ENCODE measurements at regions not wholly inside any gene's neighbourhood (a gene's known extent, or its start where the extent isn't known, plus 50 kb on each side); places are given as distances from the start of the nearest gene placed in this dataset.

GRCh38 chr2:9693196-9693491 lies 62.3 kb upstream of the YWHAQ start:
- TF ChIP-seq CTCF (IDR thresholded peaks at IDR 0.05; ENCODE audit: control extremely low read depth, extremely low read depth, low read depth, missing control alignments), result no peak
- no peak for DNase-seq (ENCODE audit: extremely low spot score)
- ChIA-PET CTCF (no interaction called here), POLR2A (no interaction called here)

GRCh38 chr2:9693646-9694045 lies 62.8 kb upstream of the YWHAQ start:
- no peak for DNase-seq (ENCODE audit: extremely low spot score)
- no peak for TF ChIP-seq CTCF (IDR thresholded peaks at IDR 0.05; ENCODE audit: control extremely low read depth, extremely low read depth, low read depth, missing control alignments)
- POLR2A ChIA-PET, result no interaction called here
- CTCF ChIA-PET, result no interaction called here

- no peak for TF ChIP-seq CTCF (IDR thresholded peaks at IDR 0.05; ENCODE audit: control extremely low read depth, extremely low read depth, low read depth, missing control alignments)
- CTCF ChIA-PET, result interaction anchor here (1.4 kb wide), 1 partner anchor 12 kb away, joined by 4 read pairs; no protein-coding TSS in a partner anchor
- POLR2A ChIA-PET, result no interaction called here
- no peak for DNase-seq (ENCODE audit: extremely low spot score)
These were observed 64.0 kb upstream of the YWHAQ start for GRCh38 chr2:9694661-9695234.

GRCh38 chr2:9695941-9696340 lies 65.1 kb upstream of the YWHAQ start:
- TF ChIP-seq CTCF (IDR thresholded peaks at IDR 0.05; ENCODE audit: control extremely low read depth, extremely low read depth, low read depth, missing control alignments), result no peak
- no peak for DNase-seq (ENCODE audit: extremely low spot score)
- ChIA-PET POLR2A (no interaction called here), CTCF (interaction anchor here (1.0 to 1.4 kb wide), 2 partner anchors 11 to 21 kb away, joined by 3 to 4 read pairs; no protein-coding TSS in a partner anchor)

GRCh38 chr2:9696731-9697130 lies 65.9 kb upstream of the YWHAQ start:
- DNase-seq (ENCODE audit: extremely low spot score), result no peak
- CTCF ChIA-PET, result interaction anchor here (1.0 to 1.6 kb wide), 2 partner anchors 12 to 20 kb away, joined by 3 to 5 read pairs; no protein-coding TSS in a partner anchor
- POLR2A ChIA-PET, result no interaction called here
- TF ChIP-seq CTCF (IDR thresholded peaks at IDR 0.05; ENCODE audit: control extremely low read depth, extremely low read depth, low read depth, missing control alignments), result no peak

GRCh38 chr2:9697909-9698308 lies 67.1 kb upstream of the YWHAQ start:
- DNase-seq (ENCODE audit: extremely low spot score), result peak; percentile 34
- POLR2A ChIA-PET, result no interaction called here
- TF ChIP-seq CTCF (IDR thresholded peaks at IDR 0.05; ENCODE audit: control extremely low read depth, extremely low read depth, low read depth, missing control alignments), result no peak
- CTCF ChIA-PET, result interaction anchor here (1.6 kb wide), 1 partner anchor 11 kb away, joined by 5 read pairs; no protein-coding TSS in a partner anchor
